GM10266 (cell line): ENCODE measurements at regions not wholly inside any gene's neighbourhood (a gene's known extent, or its start where the extent isn't known, plus 50 kb on each side); places are given as distances from the start of the nearest gene placed in this dataset.

Source experiments
- DNase-seq: peaks from one replicate; pipeline ENCODE4 v3.0.0; 2012; ENCODE audit errors: extremely low spot score
- TF ChIP-seq, protein P1 (sequence below): IDR thresholded peaks from 2 replicates; pipeline ENCODE4 v1.5.1; 2012; ENCODE audit warnings: mild to moderate bottlenecking, low read depth; ENCODE audit not compliant: control insufficient read depth, insufficient read depth; ENCODE audit errors: missing control alignments

GRCh38 chr16:26969589-26970231 is 97.0 kb upstream of the C16orf82 start:
- TF ChIP-seq, protein P1, sequence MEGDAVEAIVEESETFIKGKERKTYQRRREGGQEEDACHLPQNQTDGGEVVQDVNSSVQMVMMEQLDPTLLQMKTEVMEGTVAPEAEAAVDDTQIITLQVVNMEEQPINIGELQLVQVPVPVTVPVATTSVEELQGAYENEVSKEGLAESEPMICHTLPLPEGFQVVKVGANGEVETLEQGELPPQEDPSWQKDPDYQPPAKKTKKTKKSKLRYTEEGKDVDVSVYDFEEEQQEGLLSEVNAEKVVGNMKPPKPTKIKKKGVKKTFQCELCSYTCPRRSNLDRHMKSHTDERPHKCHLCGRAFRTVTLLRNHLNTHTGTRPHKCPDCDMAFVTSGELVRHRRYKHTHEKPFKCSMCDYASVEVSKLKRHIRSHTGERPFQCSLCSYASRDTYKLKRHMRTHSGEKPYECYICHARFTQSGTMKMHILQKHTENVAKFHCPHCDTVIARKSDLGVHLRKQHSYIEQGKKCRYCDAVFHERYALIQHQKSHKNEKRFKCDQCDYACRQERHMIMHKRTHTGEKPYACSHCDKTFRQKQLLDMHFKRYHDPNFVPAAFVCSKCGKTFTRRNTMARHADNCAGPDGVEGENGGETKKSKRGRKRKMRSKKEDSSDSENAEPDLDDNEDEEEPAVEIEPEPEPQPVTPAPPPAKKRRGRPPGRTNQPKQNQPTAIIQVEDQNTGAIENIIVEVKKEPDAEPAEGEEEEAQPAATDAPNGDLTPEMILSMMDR = no peak
- DNase-seq = no peak

- TF ChIP-seq, protein P1 = no peak
- DNase-seq = no peak
Observed at GRCh38 chr16:26970292-26970691, 96.4 kb upstream of the C16orf82 start.

- no peak for DNase-seq
- TF ChIP-seq, protein P1 = no peak
Observed at GRCh38 chr16:26976873-26977272, 89.9 kb upstream of the C16orf82 start.

- DNase-seq = no peak
- TF ChIP-seq, protein P1 = no peak
Observed at GRCh38 chr16:26981266-26981938, 85.3 kb upstream of the C16orf82 start.

GRCh38 chr16:26982422-26982821 is 84.3 kb upstream of the C16orf82 start:
- TF ChIP-seq, protein P1 = no peak
- no peak for DNase-seq

DNA sequence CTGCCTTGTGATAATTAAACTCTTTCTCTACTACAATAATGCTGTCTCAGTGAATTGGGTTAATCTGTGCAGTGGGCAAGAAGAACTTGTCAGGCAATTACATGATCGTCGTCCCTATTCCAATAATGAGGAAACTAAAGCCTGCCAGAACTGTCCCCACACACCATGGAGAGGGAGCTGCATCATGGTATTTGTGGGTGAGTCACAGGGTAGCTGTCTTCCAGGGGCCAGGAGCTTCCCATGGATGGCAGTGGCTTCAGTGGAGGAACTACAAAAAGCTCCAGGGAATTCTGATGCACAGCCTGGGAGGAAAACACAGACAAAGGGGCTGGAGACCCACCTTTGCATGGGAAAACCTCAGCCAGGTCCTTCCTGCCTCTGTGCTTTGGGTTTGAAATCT is 83.3 kb upstream of the C16orf82 start:
- no peak for DNase-seq
- TF ChIP-seq, protein P1 = no peak
